BJ (cell line): ENCODE measurements at regions not wholly inside any gene's neighbourhood (a gene's known extent, or its start where the extent isn't known, plus 50 kb on each side); places are given as distances from the start of the nearest gene placed in this dataset.

Experiments
- CTCF ChIA-PET: fragments of 350-600 bp; formaldehyde crosslinking; extraction: SDS; loops from one replicate; lab custom pipeline; 2021; ENCODE audit warnings: antibody characterized with exemption, inconsistent platforms; lab: Yijun Ruan, JAX
- POLR2A ChIA-PET: fragments of 300-600 bp; sonication (Branson Sonifier 250); formaldehyde crosslinking; extraction: SDS; loops from one replicate; lab custom pipeline; 2021; ENCODE audit warnings: antibody characterized with exemption; lab: Charles Lee
- DNase-seq: peaks from one replicate; pipeline ENCODE4 v3.0.0-alpha.2; 2011; ENCODE audit warnings: low read depth
- H3K27me3 ChIP-seq: 2 replicates; pipeline ENCODE4 v1.6.0; 2011; ENCODE audit warnings: low read length; ENCODE audit not compliant: control insufficient read depth, insufficient read depth
- H3K36me3 ChIP-seq: 2 replicates; pipeline ENCODE4 v1.5.1; 2011; ENCODE audit warnings: low read length; ENCODE audit not compliant: control insufficient read depth, insufficient read depth
- H3K4me3 ChIP-seq: 2 replicates; pipeline ENCODE4 v1.5.1; 2011; ENCODE audit warnings: low read depth, mild to moderate bottlenecking, control low read depth, low read length
- TF ChIP-seq, protein P1 (sequence below): IDR thresholded peaks from 2 replicates; pipeline ENCODE4 v1.5.1; 2011; ENCODE audit warnings: low read depth, mild to moderate bottlenecking, control low read depth, inconsistent platforms, low read length, moderate library complexity; ENCODE audit not compliant: insufficient read depth

DNA sequence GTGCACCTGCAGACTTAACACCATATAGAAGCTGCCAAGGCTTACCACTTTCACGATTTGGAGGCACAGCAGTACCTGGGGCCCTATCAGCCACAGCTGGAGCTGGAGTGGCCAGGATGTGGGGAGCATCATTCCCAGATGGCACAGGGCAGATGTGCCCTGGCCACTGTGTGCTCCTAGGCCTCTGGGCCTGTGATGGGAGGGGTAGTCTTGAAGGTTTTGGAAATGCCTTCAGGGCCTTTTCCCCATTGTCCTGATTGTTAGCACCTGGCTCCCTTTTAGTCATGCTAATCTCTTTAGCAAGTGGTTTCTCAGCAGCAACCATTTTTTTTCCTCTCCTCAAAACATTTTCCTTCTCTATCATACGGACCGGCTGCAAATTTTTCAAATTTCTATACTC, 490.2 kb downstream of the RAB28 start:
- ChIA-PET CTCF (no interaction called here), POLR2A (no interaction called here)
- Histone ChIP-seq H3K36me3 (no peaks in the 10 kb centered on the region), H3K4me3 (no peak overlapping the region), H3K27me3 (no peaks in the 10 kb centered on the region)
- DNase-seq: no peak
- TF ChIP-seq, protein P1, sequence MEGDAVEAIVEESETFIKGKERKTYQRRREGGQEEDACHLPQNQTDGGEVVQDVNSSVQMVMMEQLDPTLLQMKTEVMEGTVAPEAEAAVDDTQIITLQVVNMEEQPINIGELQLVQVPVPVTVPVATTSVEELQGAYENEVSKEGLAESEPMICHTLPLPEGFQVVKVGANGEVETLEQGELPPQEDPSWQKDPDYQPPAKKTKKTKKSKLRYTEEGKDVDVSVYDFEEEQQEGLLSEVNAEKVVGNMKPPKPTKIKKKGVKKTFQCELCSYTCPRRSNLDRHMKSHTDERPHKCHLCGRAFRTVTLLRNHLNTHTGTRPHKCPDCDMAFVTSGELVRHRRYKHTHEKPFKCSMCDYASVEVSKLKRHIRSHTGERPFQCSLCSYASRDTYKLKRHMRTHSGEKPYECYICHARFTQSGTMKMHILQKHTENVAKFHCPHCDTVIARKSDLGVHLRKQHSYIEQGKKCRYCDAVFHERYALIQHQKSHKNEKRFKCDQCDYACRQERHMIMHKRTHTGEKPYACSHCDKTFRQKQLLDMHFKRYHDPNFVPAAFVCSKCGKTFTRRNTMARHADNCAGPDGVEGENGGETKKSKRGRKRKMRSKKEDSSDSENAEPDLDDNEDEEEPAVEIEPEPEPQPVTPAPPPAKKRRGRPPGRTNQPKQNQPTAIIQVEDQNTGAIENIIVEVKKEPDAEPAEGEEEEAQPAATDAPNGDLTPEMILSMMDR: no peak

DNA sequence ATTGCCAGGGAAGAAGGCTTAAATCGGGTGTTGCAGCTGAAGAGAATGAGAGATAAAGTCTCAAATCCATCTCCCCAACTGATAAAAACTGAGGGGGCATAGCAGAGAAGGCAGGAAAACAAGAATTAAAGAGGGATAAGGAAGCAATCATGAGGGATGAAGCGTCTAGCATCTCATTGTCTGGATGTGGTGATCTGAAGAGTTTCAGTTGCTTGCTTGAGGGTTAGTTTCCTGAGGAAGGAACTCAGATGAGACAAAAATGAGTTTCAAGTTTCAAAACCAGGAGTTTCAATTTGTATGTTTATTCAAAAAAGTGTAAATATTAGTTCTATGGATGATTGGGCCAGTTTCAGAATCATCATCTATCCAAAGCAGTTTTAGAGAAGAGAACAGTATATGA, 496.9 kb downstream of the RAB28 start:
- Histone ChIP-seq H3K27me3 (no peaks in the 10 kb centered on the region), H3K4me3 (no peak overlapping the region), H3K36me3 (no peaks in the 10 kb centered on the region)
- CTCF ChIA-PET: no interaction called here
- DNase-seq: no peak
- POLR2A ChIA-PET: no interaction called here
- TF ChIP-seq, protein P1: no peak

DNA sequence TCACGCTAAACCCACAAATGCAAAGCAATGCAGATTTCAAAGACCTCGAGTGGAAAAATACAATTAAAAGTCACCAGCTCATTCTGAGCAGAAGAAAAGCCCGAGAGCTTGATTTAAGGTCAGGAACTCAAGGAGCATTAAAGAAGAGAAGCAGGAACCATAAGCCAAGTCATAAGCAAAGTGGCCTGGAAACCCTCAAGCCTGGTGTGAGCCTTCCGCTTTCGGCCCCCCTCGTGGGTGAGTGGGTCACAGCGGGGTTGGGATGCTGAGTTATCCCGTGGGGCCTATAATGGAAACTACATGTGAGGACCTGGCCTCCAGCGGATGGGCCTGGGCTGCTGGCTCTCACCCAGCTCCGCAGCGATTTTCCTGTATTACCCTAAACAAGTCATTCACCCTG, 504.3 kb downstream of the RAB28 start:
- DNase-seq: no peak
- TF ChIP-seq, protein P1: no peak
- Histone ChIP-seq H3K36me3 (no peaks in the 10 kb centered on the region), H3K4me3 (no peak overlapping the region), H3K27me3 (no peaks in the 10 kb centered on the region)
- CTCF ChIA-PET: no interaction called here
- POLR2A ChIA-PET: no interaction called here

DNA sequence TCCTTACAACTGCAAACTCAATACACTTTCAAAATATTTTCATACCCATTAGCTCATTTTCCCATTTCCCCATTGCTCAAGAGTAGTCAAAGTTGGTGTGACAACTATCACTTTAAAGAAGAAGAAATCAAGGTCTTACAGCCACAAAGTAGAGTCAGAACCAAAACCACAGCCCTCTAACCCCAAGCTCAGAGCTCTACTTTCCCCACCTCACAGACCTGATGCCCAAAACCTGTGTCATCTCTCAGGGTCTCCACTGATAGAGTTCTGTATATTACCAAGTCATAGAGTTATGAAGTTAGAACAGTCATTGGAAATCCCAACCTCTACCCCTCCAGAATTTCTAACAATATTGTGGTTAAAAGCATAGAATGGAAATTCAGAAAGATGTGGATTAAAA, 505.8 kb downstream of the RAB28 start:
- ChIA-PET POLR2A (no interaction called here), CTCF (no interaction called here)
- TF ChIP-seq, protein P1: no peak
- no peak for DNase-seq
- no peaks in the 10 kb centered on the region for H3K27me3 ChIP-seq
- no peaks in the 10 kb centered on the region for H3K36me3 ChIP-seq
- no peak overlapping the region for H3K4me3 ChIP-seq

DNA sequence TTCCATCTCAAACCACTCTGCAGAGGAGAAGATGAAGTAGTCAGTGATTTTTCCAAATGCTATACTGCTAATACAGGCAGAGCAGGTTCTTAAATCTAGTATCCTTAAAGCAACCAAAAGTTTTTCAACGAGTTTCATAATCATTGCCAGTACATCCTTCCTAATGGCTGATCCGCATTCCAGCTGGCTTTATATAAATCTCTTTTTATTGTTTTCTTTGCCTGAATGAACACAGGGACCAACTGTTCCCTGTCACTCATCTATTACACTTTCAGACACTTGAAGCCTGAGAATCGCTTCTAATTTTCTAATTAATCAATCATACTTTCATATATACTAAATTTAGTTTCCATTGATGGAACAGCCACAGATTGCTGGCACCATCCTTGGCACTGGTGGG, 508.6 kb downstream of the RAB28 start:
- ChIA-PET CTCF (no interaction called here), POLR2A (no interaction called here)
- H3K36me3 ChIP-seq: no peaks in the 10 kb centered on the region
- H3K4me3 ChIP-seq: no peak overlapping the region
- TF ChIP-seq, protein P1: no peak
- H3K27me3 ChIP-seq: no peaks in the 10 kb centered on the region
- no peak for DNase-seq
